ENCODE measurements at regions not wholly inside any gene's neighbourhood (a gene's known extent, or its start where the extent isn't known, plus 50 kb on each side); places are given as distances from the start of the nearest gene placed in this dataset.
A peak's percentile ranks its signal among the peaks of the same experiment; 100 is the strongest.

- TF ChIP-seq CTCF (IDR thresholded peaks at IDR 0.05; ENCODE audit: low read length, missing control alignments) = no peak
- H3K4me3 ChIP-seq (replicated peaks; ENCODE audit: low read depth, low read length) = no peak overlapping the region
- DNase-seq (ENCODE audit: low read depth) = no peak
Measured at GRCh38 chr18:53749766-53750165, 474.7 kb downstream of the MBD2 start.

- peak; percentile 17 for DNase-seq (ENCODE audit: low read depth)
- no peak for TF ChIP-seq CTCF (IDR thresholded peaks at IDR 0.05; ENCODE audit: low read length, missing control alignments)
- no peak overlapping the region for H3K4me3 ChIP-seq (replicated peaks; ENCODE audit: low read depth, low read length)
Measured at GRCh38 chr18:53747663-53748160, 476.8 kb downstream of the MBD2 start.

GRCh38 chr18:53747210-53747609, 477.3 kb downstream of the MBD2 start:
- TF ChIP-seq CTCF (IDR thresholded peaks at IDR 0.05; ENCODE audit: low read length, missing control alignments) = no peak
- no peak for DNase-seq (ENCODE audit: low read depth)
- H3K4me3 ChIP-seq (replicated peaks; ENCODE audit: low read depth, low read length) = no peak overlapping the region

GRCh38 chr18:53745986-53746385, 478.5 kb downstream of the MBD2 start:
- no peak for TF ChIP-seq CTCF (IDR thresholded peaks at IDR 0.05; ENCODE audit: low read length, missing control alignments)
- DNase-seq (ENCODE audit: low read depth) = no peak
- no peak overlapping the region for H3K4me3 ChIP-seq (replicated peaks; ENCODE audit: low read depth, low read length)

GRCh38 chr18:53745224-53745967, 479.1 kb downstream of the MBD2 start:
- no peak overlapping the region for H3K4me3 ChIP-seq (replicated peaks; ENCODE audit: low read depth, low read length)
- DNase-seq (ENCODE audit: low read depth) = peak; percentile 15
- no peak for TF ChIP-seq CTCF (IDR thresholded peaks at IDR 0.05; ENCODE audit: low read length, missing control alignments)

- TF ChIP-seq CTCF (IDR thresholded peaks at IDR 0.05; ENCODE audit: low read length, missing control alignments) = no peak
- H3K4me3 ChIP-seq (replicated peaks; ENCODE audit: low read depth, low read length) = no peak overlapping the region
- no peak for DNase-seq (ENCODE audit: low read depth)
Measured at GRCh38 chr18:53739700-53740099, 484.8 kb downstream of the MBD2 start.

GRCh38 chr18:53735526-53735925, 488.9 kb downstream of the MBD2 start:
- TF ChIP-seq CTCF (IDR thresholded peaks at IDR 0.05; ENCODE audit: low read length, missing control alignments) = no peak
- H3K4me3 ChIP-seq (replicated peaks; ENCODE audit: low read depth, low read length) = no peak overlapping the region
- DNase-seq (ENCODE audit: low read depth) = no peak

Data from fibroblast of pulmonary artery (primary cell).